BE2C (cell line): ENCODE measurements at regions not wholly inside any gene's neighbourhood (a gene's known extent, or its start where the extent isn't known, plus 50 kb on each side); places are given as distances from the start of the nearest gene placed in this dataset.

Source experiments
- DNase-seq: peaks from one replicate; pipeline ENCODE4 v3.0.0-alpha.2; 2020
- H3K27me3 ChIP-seq: fragments of 250-450 bp; sonication (Bioruptor Pico); 2 replicates; pipeline ENCODE4 v1.5.1; 2020; ENCODE audit warnings: mild to moderate bottlenecking
- H3K36me3 ChIP-seq: fragments of 250-450 bp; sonication (Bioruptor Pico); 2 replicates; pipeline ENCODE4 v1.5.1; 2020; ENCODE audit warnings: mild to moderate bottlenecking
- H3K4me1 ChIP-seq: fragments of 250-450 bp; sonication (Bioruptor Pico); 2 replicates; pipeline ENCODE4 v1.5.1; 2020
- H3K4me3 ChIP-seq: 2 replicates; pipeline ENCODE4 v1.5.1; 2011; ENCODE audit warnings: low read depth, low read length
- H3K9me3 ChIP-seq: fragments of 250-450 bp; sonication (Bioruptor Pico); 2 replicates; pipeline ENCODE4 v1.5.1; 2020
- TF ChIP-seq, protein P1 (sequence below): IDR thresholded peaks from 2 replicates; pipeline ENCODE4 v1.5.1; 2012; ENCODE audit warnings: mild to moderate bottlenecking, low read depth, low read length

DNA sequence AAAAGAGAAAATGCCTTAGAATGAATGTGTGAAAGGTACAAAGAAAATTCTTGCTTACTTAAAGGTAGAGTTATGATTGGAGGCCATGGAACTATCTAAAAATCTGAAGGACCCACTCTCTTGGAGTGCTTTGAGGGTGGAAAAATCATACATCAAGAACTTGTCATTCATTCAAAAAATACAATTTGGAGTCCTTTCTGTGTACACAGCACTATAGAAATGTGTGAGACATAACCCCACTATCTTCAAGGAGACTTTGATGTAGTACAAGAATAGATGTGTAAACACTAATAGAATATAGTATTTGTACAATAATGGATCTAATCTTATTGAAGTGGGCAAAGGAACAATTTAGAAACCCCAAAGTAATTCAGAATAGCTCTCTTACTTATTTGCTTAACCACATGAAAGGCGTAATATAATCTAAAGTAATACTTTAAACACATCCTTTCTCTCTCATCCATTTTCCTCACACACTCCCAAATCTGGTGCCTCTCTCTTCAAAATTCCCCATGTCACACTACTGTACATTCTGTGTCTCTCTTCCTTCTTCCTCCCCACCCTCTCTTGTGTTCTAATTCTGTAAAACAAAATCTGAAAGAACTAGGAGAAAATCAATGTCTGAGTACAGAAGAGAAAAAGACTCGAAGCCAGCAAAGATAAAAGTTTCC, 166.7 kb downstream of the DNAJB9 start:
- H3K4me1 ChIP-seq: no peaks in the 10 kb centered on the region
- TF ChIP-seq, protein P1, sequence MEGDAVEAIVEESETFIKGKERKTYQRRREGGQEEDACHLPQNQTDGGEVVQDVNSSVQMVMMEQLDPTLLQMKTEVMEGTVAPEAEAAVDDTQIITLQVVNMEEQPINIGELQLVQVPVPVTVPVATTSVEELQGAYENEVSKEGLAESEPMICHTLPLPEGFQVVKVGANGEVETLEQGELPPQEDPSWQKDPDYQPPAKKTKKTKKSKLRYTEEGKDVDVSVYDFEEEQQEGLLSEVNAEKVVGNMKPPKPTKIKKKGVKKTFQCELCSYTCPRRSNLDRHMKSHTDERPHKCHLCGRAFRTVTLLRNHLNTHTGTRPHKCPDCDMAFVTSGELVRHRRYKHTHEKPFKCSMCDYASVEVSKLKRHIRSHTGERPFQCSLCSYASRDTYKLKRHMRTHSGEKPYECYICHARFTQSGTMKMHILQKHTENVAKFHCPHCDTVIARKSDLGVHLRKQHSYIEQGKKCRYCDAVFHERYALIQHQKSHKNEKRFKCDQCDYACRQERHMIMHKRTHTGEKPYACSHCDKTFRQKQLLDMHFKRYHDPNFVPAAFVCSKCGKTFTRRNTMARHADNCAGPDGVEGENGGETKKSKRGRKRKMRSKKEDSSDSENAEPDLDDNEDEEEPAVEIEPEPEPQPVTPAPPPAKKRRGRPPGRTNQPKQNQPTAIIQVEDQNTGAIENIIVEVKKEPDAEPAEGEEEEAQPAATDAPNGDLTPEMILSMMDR: no peak
- DNase-seq: no peak

DNA sequence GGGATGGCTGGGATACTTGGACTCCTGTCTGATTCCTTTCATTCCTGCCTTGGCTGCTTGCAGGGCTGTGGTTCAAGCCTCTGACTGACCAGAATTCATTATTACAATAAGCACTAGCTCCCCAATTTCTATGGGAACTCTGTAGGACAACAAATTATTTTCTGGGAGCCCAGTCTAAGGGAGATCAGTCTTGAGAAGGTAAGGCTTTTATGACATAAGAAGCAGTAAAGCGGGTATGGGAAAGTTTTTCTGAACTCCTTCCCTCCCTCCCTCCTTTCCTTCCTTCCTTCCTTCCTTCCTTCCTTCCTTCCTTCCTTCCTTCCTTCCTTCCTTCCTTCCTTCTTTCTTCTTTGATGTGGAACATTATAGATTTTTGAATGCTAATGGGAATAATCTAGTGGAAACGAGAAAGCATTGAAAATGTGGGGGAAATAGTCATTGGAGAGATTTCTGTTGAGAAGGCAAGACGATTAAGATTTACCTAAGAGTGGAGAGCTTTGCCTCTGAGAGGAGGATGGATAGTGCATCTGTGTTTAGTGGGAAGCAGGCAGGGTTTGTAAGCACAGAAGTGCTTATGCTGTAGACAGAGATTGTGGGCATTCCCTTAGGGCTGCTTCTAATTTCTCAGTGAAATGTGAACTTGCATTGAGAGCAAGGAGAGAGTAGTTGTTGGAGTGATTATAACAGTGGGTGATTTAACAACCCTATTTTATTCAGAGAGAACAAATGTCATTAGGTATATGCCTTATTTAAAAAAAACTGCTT, 201.5 kb downstream of the DNAJB9 start:
- Histone ChIP-seq H3K4me1 (peaks cover 2% of the 10 kb centered on the region; the same call in 1 of the 2 replicates), H3K9me3 (no peaks in the 10 kb centered on the region), H3K4me3 (no peak overlapping the region), H3K27me3 (no peaks in the 10 kb centered on the region), H3K36me3 (no peaks in the 10 kb centered on the region)
- TF ChIP-seq, protein P1: no peak
- DNase-seq: no peak

More for the DNA sequence above, 166.7 kb downstream of the DNAJB9 start:
- H3K36me3 ChIP-seq: no peaks in the 10 kb centered on the region
- H3K4me3 ChIP-seq: no peak overlapping the region
- no peaks in the 10 kb centered on the region for H3K9me3 ChIP-seq
- peaks cover 30% of the 10 kb centered on the region for H3K27me3 ChIP-seq

DNA sequence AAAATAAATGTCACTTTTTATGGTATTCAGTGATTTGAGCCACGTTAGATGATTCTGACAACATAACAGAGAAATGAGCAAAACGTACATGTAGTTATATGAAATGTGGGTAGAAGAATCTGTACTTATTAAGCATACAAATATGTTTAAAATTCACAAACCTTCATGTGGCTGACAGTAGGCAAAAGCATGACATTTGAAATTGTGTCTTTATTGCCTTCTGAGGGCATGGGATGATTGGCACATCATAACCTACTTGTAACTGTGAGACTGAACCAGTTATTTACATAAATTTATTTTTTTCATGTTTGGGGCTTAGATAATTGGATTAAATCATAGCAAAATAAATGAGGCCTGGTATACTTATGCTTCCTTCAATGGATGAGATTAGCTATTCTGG, 202.2 kb downstream of the DNAJB9 start:
- TF ChIP-seq, protein P1: no peak
- H3K4me3 ChIP-seq: no peak overlapping the region

DNA sequence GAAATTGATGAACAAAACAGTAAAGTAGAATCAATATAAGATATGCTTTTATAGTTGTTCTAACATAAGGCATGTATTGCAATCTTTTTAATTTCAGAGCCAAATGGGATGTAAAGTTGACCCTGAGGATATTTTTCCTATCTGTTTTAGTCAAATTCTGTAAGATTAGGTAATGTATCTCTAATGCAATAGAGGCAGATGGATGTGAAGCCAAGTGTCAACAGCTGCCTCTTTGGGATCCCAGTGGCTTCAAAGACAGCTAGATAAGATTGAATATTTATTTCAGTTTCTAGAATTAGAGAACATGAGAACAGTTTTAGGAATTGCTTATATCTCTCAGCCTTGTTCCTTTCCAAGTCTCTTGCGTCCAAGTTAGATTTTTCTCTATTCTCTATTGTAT, 208.3 kb downstream of the DNAJB9 start:
- TF ChIP-seq, protein P1: no peak
- no peaks in the 10 kb centered on the region; the same call in 1 of the 2 replicates for H3K27me3 ChIP-seq
- H3K4me1 ChIP-seq: peaks cover 2% of the 10 kb centered on the region; the same call in 1 of the 2 replicates
- H3K4me3 ChIP-seq: no peak overlapping the region
- no peak for DNase-seq
- no peaks in the 10 kb centered on the region for H3K9me3 ChIP-seq
- no peaks in the 10 kb centered on the region for H3K36me3 ChIP-seq

More for the DNA sequence above, 202.2 kb downstream of the DNAJB9 start:
- no peak for DNase-seq
- Histone ChIP-seq H3K27me3 (no peaks in the 10 kb centered on the region), H3K36me3 (no peaks in the 10 kb centered on the region), H3K4me1 (peaks cover 2% of the 10 kb centered on the region; the same call in 1 of the 2 replicates), H3K9me3 (no peaks in the 10 kb centered on the region)

DNA sequence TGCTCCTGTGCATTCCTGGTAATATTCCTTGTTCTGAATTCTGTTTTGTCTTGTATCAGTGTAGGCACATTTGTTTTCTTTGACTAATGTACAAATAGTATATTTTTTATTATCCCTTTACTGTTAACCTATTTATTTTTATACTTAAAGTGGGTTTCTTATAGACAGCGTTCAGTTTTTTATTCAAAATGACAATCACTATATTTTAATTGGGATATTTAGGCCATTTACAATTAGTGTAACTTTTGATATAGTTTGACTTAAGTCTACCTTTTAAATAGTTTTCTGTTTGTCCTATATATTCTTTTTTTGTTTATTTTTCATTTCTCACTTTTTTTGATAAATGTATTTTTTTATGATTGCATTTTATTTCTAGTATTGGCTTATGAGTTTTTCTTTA, 219.8 kb downstream of the DNAJB9 start:
- Histone ChIP-seq H3K9me3 (no peaks in the 10 kb centered on the region), H3K4me3 (no peak overlapping the region), H3K4me1 (no peaks in the 10 kb centered on the region), H3K36me3 (no peaks in the 10 kb centered on the region), H3K27me3 (no peaks in the 10 kb centered on the region)
- DNase-seq: no peak
- TF ChIP-seq, protein P1: no peak

DNA sequence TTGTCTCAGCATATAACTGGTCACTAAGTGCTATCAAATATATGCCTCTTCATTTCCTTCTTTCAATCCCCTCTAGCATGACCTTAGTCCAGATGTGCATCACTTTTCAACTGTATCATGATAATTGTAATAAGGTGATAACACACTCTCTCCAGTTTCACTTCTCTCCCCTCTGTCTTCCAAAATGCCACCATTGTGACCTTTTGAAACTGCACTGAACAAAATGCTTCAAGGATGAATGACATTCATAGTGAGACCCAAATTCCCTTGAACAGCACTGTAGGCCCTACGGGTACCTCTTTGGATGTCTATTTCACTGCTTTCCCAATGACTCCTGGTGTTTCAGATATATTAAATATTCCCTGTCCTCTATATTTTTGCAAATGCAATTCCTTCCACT, 224.8 kb downstream of the DNAJB9 start:
- Histone ChIP-seq H3K9me3 (no peaks in the 10 kb centered on the region), H3K4me1 (no peaks in the 10 kb centered on the region)

More for the DNA sequence above, 224.8 kb downstream of the DNAJB9 start:
- no peak for DNase-seq
- Histone ChIP-seq H3K36me3 (no peaks in the 10 kb centered on the region), H3K27me3 (0 out of 2 replicates have a peak, but pooled peaks cover 4% of the 10 kb centered on the region), H3K4me3 (no peak overlapping the region)
- TF ChIP-seq, protein P1: no peak
